GM12878 (cell line): ENCODE measurements at regions not wholly inside any gene's neighbourhood (a gene's known extent, or its start where the extent isn't known, plus 50 kb on each side); places are given as distances from the start of the nearest gene placed in this dataset.

Experiments used
- BCL11A ChIP-seq: IDR thresholded peaks from 2 replicates; pipeline ENCODE4 v1.6.1; 2011; ENCODE audit warnings: low read depth, low read length
- CTCF ChIP-seq, 3 experiments: IDR thresholded peaks in 2 of 3; conservative IDR thresholded peaks in 1 of 3; 2 replicates each; pipeline ENCODE4 v1.5.1; 2011; ENCODE audit warnings: low read depth in 3 of 3, low read length in 3 of 3, mild to moderate bottlenecking in 3 of 3, control low read depth in 2 of 3, moderate library complexity in 2 of 3, inconsistent platforms in 1 of 3, mixed read lengths in 1 of 3; ENCODE audit not compliant: control insufficient read depth in 2 of 3, insufficient read depth in 1 of 3; ENCODE audit errors: extremely low read depth in 1 of 3
- HDAC2 ChIP-seq: fragments of 200-600 bp; sonication (generic); IDR thresholded peaks from 2 replicates; pipeline ENCODE4 v1.6.1; 2017
- NFIC ChIP-seq: IDR thresholded peaks from 2 replicates; pipeline ENCODE4 v1.6.1; 2012; ENCODE audit warnings: low read depth, mild to moderate bottlenecking, inconsistent platforms, low read length, moderate library complexity
- POLR2A ChIP-seq: IDR thresholded peaks from 2 replicates; pipeline ENCODE4 v1.6.1; 2011; ENCODE audit warnings: low read depth, mild to moderate bottlenecking, low read length
- POLR2AphosphoS5 ChIP-seq: IDR thresholded peaks from 2 replicates; pipeline ENCODE4 v1.6.1; 2011; ENCODE audit warnings: mild to moderate bottlenecking, low read length, inconsistent platforms
- SPI1 ChIP-seq: IDR thresholded peaks from 2 replicates; pipeline ENCODE4 v1.6.1; 2011; ENCODE audit warnings: low read depth, mild to moderate bottlenecking, low read length, moderate library complexity, borderline replicate concordance; ENCODE audit not compliant: insufficient read depth
- TARDBP ChIP-seq: IDR thresholded peaks from 2 replicates; pipeline ENCODE4 v1.6.1; 2016; ENCODE audit warnings: borderline replicate concordance
- YBX1 ChIP-seq: fragments of 450-650 bp; IDR thresholded peaks from 2 replicates; pipeline ENCODE4 v1.6.1; 2016; ENCODE audit warnings: antibody characterized with exemption
- YY1 ChIP-seq: IDR thresholded peaks from 2 replicates; pipeline ENCODE4 v1.6.1; 2011; ENCODE audit warnings: low read depth, mild to moderate bottlenecking, low read length
- TF ChIP-seq, protein P1 (sequence below): fragments of 450-650 bp; IDR thresholded peaks from 2 replicates; pipeline ENCODE4 v1.6.1; 2016; ENCODE audit warnings: mild to moderate bottlenecking
- TF ChIP-seq, protein P2 (sequence below): IDR thresholded peaks from 2 replicates; pipeline ENCODE4 v1.6.1; 2011; ENCODE audit warnings: low read depth, mild to moderate bottlenecking, low read length, moderate library complexity, borderline replicate concordance; ENCODE audit errors: extremely low read depth

- TF ChIP-seq CTCF (IDR thresholded peaks at IDR 0.05 in 2 of 3, conservative IDR thresholded peaks at IDR 0.05 in 1 of 3; ENCODE audit: control insufficient read depth in 2 of 3, extremely low read depth in 1 of 3, insufficient read depth in 1 of 3, low read depth in 3 of 3, low read length in 3 of 3) (no peak), SPI1 (no peak), HDAC2 (no peak), POLR2AphosphoS5 (no peak), YBX1 (no peak), BCL11A (no peak), NFIC (no peak), YY1 (no peak), TARDBP (no peak), POLR2A (no peak)
- TF ChIP-seq, protein P1, sequence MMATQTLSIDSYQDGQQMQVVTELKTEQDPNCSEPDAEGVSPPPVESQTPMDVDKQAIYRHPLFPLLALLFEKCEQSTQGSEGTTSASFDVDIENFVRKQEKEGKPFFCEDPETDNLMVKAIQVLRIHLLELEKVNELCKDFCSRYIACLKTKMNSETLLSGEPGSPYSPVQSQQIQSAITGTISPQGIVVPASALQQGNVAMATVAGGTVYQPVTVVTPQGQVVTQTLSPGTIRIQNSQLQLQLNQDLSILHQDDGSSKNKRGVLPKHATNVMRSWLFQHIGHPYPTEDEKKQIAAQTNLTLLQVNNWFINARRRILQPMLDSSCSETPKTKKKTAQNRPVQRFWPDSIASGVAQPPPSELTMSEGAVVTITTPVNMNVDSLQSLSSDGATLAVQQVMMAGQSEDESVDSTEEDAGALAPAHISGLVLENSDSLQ, result no peak
- TF ChIP-seq, protein P2, sequence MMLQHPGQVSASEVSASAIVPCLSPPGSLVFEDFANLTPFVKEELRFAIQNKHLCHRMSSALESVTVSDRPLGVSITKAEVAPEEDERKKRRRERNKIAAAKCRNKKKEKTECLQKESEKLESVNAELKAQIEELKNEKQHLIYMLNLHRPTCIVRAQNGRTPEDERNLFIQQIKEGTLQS, result no peak
Measured at GRCh38 chr17:77521076-77521475, 380.3 kb downstream of the SEC14L1 start.
